ENCODE measurements at regions not wholly inside any gene's neighbourhood (a gene's known extent, or its start where the extent isn't known, plus 50 kb on each side); places are given as distances from the start of the nearest gene placed in this dataset.

- Histone ChIP-seq H3K79me2 (ENCODE audit: insufficient read depth, low read length) (no peaks in the 10 kb centered on the region), H3K4me3 (replicated peaks in 1 of 3; ENCODE audit: insufficient read depth in 1 of 3, low read depth in 2 of 3, low read length in 3 of 3) (no peak overlapping the region), H4K20me1 (ENCODE audit: insufficient read depth, low read length) (no peaks in the 10 kb centered on the region), H2AFZ (ENCODE audit: low read length) (no peak overlapping the region), H3K9me3 (ENCODE audit: low read length) (peaks cover 65% of the 10 kb centered on the region), H3K27me3 (ENCODE audit: control insufficient read depth in 1 of 2, insufficient read depth in 2 of 2, low read length in 2 of 2) (no peaks in the 10 kb centered on the region), H3K4me2 (ENCODE audit: low read depth, low read length) (no peak overlapping the region), H3K36me3 (replicated peaks in 1 of 2; ENCODE audit: control insufficient read depth in 1 of 2, insufficient read depth in 2 of 2, low read length in 2 of 2) (no peaks in the 10 kb centered on the region), H3K27ac (ENCODE audit: extremely low read length, insufficient read depth, low read length) (no peak overlapping the region), H3K9ac (ENCODE audit: insufficient read depth, low read depth, low read length) (no peak overlapping the region), H3K4me1 (ENCODE audit: insufficient read depth, low read length) (no peaks in the 10 kb centered on the region)
- WGBS (ENCODE audit: low lambda C conversion rate) = 0% methylated on average over 1 of the region's 1 CpG
- no peak for FAIRE-seq
- POLR2A ChIA-PET = no interaction called here
- in situ Hi-C loops (cut with HindIII; ENCODE audit: extremely low pct_ligation_motif_present, low pct_unique_long_range_greater_than_20kb) = no loop called here
- no peak for DNase-seq (ENCODE audit: low spot score)
- CTCF ChIA-PET (ENCODE audit: low intra/inter-chr PET ratio, low total read pairs) = no interaction called here
- TF ChIP-seq ZNF670 (CRISPR knock-in tag; IDR thresholded peaks at IDR 0.05; ENCODE audit: borderline replicate concordance) (no peak), GLI4 (CRISPR knock-in tag; IDR thresholded peaks at IDR 0.05; ENCODE audit: borderline replicate concordance) (no peak), CREB1 (IDR thresholded peaks at IDR 0.05) (peak; percentile 60; the same call in 1 of the 2 replicates), CREB1 (CRISPR knock-in tag; IDR thresholded peaks at IDR 0.05) (no peak)
- no TSS peak for BruUV-seq (replicated peaks)
- ATAC-seq = no peak
- intact Hi-C loops (cut with micrococcal nuclease; ENCODE audit: unreplicated experiment) = no loop called here
Measured at GRCh38 chr1:106908689-106909088, 147.8 kb upstream of the PRMT6 start.

GRCh38 chr1:106910798-106911197, 145.7 kb upstream of the PRMT6 start:
- Histone ChIP-seq H4K20me1 (ENCODE audit: insufficient read depth, low read length) (no peaks in the 10 kb centered on the region), H3K4me1 (ENCODE audit: insufficient read depth, low read length) (no peaks in the 10 kb centered on the region), H3K4me2 (ENCODE audit: low read depth, low read length) (no peak overlapping the region), H3K4me3 (replicated peaks in 1 of 3; ENCODE audit: insufficient read depth in 1 of 3, low read depth in 2 of 3, low read length in 3 of 3) (no peak overlapping the region), H2AFZ (ENCODE audit: low read length) (no peak overlapping the region), H3K9me3 (ENCODE audit: low read length) (peaks cover 53% of the 10 kb centered on the region), H3K27ac (ENCODE audit: extremely low read length, insufficient read depth, low read length) (no peak overlapping the region), H3K9ac (ENCODE audit: insufficient read depth, low read depth, low read length) (no peak overlapping the region), H3K36me3 (replicated peaks in 1 of 2; ENCODE audit: control insufficient read depth in 1 of 2, insufficient read depth in 2 of 2, low read length in 2 of 2) (no peaks in the 10 kb centered on the region), H3K27me3 (ENCODE audit: control insufficient read depth in 1 of 2, insufficient read depth in 2 of 2, low read length in 2 of 2) (no peaks in the 10 kb centered on the region), H3K79me2 (ENCODE audit: insufficient read depth, low read length) (no peaks in the 10 kb centered on the region)
- ATAC-seq (no peak), FAIRE-seq (no peak), DNase-seq (ENCODE audit: low spot score) (no peak)
- no peak for TF ChIP-seq RNF219 (CRISPR knock-in tag; IDR thresholded peaks at IDR 0.05)
- CTCF ChIA-PET (ENCODE audit: low intra/inter-chr PET ratio, low total read pairs) = no interaction called here
- in situ Hi-C loops (cut with HindIII; ENCODE audit: extremely low pct_ligation_motif_present, low pct_unique_long_range_greater_than_20kb) (no loop called here), intact Hi-C loops (cut with micrococcal nuclease; ENCODE audit: unreplicated experiment) (no loop called here)
- WGBS (ENCODE audit: low lambda C conversion rate) = 31% methylated on average over 3 of the region's 3 CpGs
- no TSS peak for BruUV-seq (replicated peaks)
- POLR2A ChIA-PET = no interaction called here
